ENCODE measurements at regions not wholly inside any gene's neighbourhood (a gene's known extent, or its start where the extent isn't known, plus 50 kb on each side); places are given as distances from the start of the nearest gene placed in this dataset.

DNA sequence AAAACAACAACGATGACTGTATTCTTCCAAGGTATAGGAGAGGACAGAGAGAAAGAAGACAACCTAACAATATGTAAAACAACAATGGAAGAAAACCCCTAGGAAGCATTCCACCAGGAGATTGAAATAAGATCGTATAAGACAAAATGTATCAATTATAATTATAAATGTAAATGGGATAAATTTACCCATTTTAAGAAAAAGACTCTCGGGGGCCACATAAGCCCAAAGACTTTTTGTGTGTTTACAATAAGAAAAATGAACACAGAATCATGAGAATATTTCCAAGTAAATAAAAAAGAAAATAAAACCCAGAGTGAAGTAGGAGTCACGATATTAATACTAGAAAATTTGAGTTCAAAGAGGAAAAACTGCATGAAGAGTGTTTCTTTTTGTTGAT, 126.4 kb downstream of the ASB1 start:
- Histone ChIP-seq H3K4me1 (ENCODE audit: control insufficient read depth in 1 of 2, insufficient read depth in 2 of 2, low read length in 2 of 2) (no peaks in the 10 kb centered on the region), H3K9me3 (ENCODE audit: control insufficient read depth, low read length) (peaks cover 7% of the 10 kb centered on the region), H3K4me3 (ENCODE audit: low read length in 2 of 2) (no peak overlapping the region), H3K27ac (ENCODE audit: low read depth in 1 of 2, low read length in 2 of 2) (no peak overlapping the region), H3K27me3 (ENCODE audit: control insufficient read depth in 1 of 2, insufficient read depth in 2 of 2, low read length in 1 of 2) (no peaks in the 10 kb centered on the region), H3K36me3 (ENCODE audit: control insufficient read depth in 1 of 2, insufficient read depth in 2 of 2, low read length in 1 of 2) (no peaks in the 10 kb centered on the region)
- ATAC-seq (ENCODE audit: low FRiP score) (no peak), DNase-seq (no peak)
- intact Hi-C loops (cut with DNase I), result no loop called here
- 95 to 96% methylated on average over 4 of the region's 4 CpGs for WGBS, 2 donors

- DNase-seq, result no peak
- Histone ChIP-seq H3K27me3 (ENCODE audit: control insufficient read depth in 1 of 2, insufficient read depth in 2 of 2, low read length in 1 of 2) (no peaks in the 10 kb centered on the region), H3K27ac (ENCODE audit: low read depth in 1 of 2, low read length in 2 of 2) (no peak overlapping the region), H3K9me3 (ENCODE audit: control insufficient read depth, low read length) (peaks cover 3% of the 10 kb centered on the region), H3K36me3 (ENCODE audit: control insufficient read depth in 1 of 2, insufficient read depth in 2 of 2, low read length in 1 of 2) (no peaks in the 10 kb centered on the region), H3K4me1 (ENCODE audit: control insufficient read depth in 1 of 2, insufficient read depth in 2 of 2, low read length in 2 of 2) (no peaks in the 10 kb centered on the region), H3K4me3 (ENCODE audit: low read length in 2 of 2) (no peak overlapping the region)
- ATAC-seq (ENCODE audit: low FRiP score), result no peak
- intact Hi-C loops (cut with DNase I), result no loop called here
- WGBS, 2 donors, result 66 to 68% methylated on average over 26 of the region's 26 CpGs
Measured at GRCh38 chr2:238554468-238555315, 128.0 kb downstream of the ASB1 start.

DNA sequence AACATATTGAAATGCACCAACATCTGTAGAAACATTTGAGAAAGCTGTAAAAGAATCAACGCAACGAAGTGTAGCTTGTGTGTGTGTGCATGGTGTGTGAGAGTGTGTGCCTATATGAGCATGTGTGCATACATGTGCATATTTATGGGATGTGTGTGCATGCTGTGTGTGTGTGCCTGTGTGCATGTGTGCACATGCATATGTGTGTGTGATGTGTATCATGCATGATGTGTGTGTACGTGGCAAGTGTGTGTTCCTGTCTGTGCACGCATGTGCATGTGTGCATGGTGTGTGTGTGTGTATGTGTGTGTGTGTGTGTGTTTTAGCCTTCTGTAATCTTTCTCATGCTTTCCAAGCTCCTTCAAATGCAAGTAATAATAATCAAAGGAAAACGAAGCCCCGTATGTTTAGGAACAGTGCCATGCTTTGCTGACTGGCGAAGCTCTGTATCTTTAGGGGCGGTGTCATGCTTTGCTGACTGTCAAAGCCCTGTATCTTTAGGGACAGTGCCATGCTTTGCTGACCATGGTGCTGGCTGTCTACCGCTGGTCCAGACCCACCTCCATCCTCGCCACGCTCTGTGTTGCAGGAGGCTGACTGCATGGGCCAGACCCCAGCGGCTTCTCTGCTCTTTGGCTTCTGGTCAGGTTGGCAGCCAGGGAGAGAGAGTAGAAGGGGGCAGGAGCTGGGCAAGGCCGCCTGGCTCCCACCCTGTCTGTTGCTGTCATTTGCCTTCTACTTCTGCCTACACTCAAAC, 129.2 kb downstream of the ASB1 start:
- ATAC-seq (ENCODE audit: low FRiP score) (no peak), DNase-seq (no peak)
- Histone ChIP-seq H3K27ac (ENCODE audit: low read depth in 1 of 2, low read length in 2 of 2) (no peak overlapping the region), H3K27me3 (ENCODE audit: control insufficient read depth in 1 of 2, insufficient read depth in 2 of 2, low read length in 1 of 2) (no peaks in the 10 kb centered on the region), H3K4me3 (ENCODE audit: low read length in 2 of 2) (no peak overlapping the region), H3K9me3 (ENCODE audit: control insufficient read depth, low read length) (peaks cover 2% of the 10 kb centered on the region), H3K4me1 (ENCODE audit: control insufficient read depth in 1 of 2, insufficient read depth in 2 of 2, low read length in 2 of 2) (no peaks in the 10 kb centered on the region), H3K36me3 (ENCODE audit: control insufficient read depth in 1 of 2, insufficient read depth in 2 of 2, low read length in 1 of 2) (no peaks in the 10 kb centered on the region)
- 22 to 27% methylated on average over 13 of the region's 13 CpGs for WGBS, 2 donors
- intact Hi-C loops (cut with DNase I), result no loop called here

- WGBS, 2 donors, result 94 to 97% methylated on average over 5 of the region's 5 CpGs
- no peak overlapping the region for H3K4me3 ChIP-seq (ENCODE audit: low read length in 2 of 2)
- no peak overlapping the region for H3K27ac ChIP-seq (ENCODE audit: low read depth in 1 of 2, low read length in 2 of 2)
- no peaks in the 10 kb centered on the region for H3K4me1 ChIP-seq (ENCODE audit: control insufficient read depth in 1 of 2, insufficient read depth in 2 of 2, low read length in 2 of 2)
- H3K36me3 ChIP-seq (ENCODE audit: control insufficient read depth in 1 of 2, insufficient read depth in 2 of 2, low read length in 1 of 2), result no peaks in the 10 kb centered on the region
- DNase-seq (no peak), ATAC-seq (ENCODE audit: low FRiP score) (no peak)
- no peaks in the 10 kb centered on the region for H3K27me3 ChIP-seq (ENCODE audit: control insufficient read depth in 1 of 2, insufficient read depth in 2 of 2, low read length in 1 of 2)
- intact Hi-C loops (cut with DNase I), result no loop called here
- H3K9me3 ChIP-seq (ENCODE audit: control insufficient read depth, low read length), result no peaks in the 10 kb centered on the region
Measured at GRCh38 chr2:238557431-238557830, 130.7 kb downstream of the ASB1 start.

- Histone ChIP-seq H3K36me3 (ENCODE audit: control insufficient read depth in 1 of 2, insufficient read depth in 2 of 2, low read length in 1 of 2) (no peaks in the 10 kb centered on the region), H3K27ac (ENCODE audit: low read depth in 1 of 2, low read length in 2 of 2) (no peak overlapping the region)
- WGBS, 2 donors, result 91 to 92% methylated on average over 11 of the region's 11 CpGs
Measured at GRCh38 chr2:238557936-238558335, 131.2 kb downstream of the ASB1 start.

GRCh38 chr2:238558456-238559099, 131.9 kb downstream of the ASB1 start:
- intact Hi-C loops (cut with DNase I), result no loop called here
- no peaks in the 10 kb centered on the region for H3K36me3 ChIP-seq (ENCODE audit: control insufficient read depth in 1 of 2, insufficient read depth in 2 of 2, low read length in 1 of 2)
- H3K9me3 ChIP-seq (ENCODE audit: control insufficient read depth, low read length), result no peaks in the 10 kb centered on the region
- H3K4me1 ChIP-seq (ENCODE audit: control insufficient read depth in 1 of 2, insufficient read depth in 2 of 2, low read length in 2 of 2), result no peaks in the 10 kb centered on the region
- WGBS, 2 donors, result 90 to 91% methylated on average over 19 of the region's 19 CpGs
- H3K27ac ChIP-seq (ENCODE audit: low read depth in 1 of 2, low read length in 2 of 2), result no peak overlapping the region
- ATAC-seq (ENCODE audit: low FRiP score) (no peak), DNase-seq (no peak)
- H3K27me3 ChIP-seq (ENCODE audit: control insufficient read depth in 1 of 2, insufficient read depth in 2 of 2, low read length in 1 of 2), result no peaks in the 10 kb centered on the region
- H3K4me3 ChIP-seq (ENCODE audit: low read length in 2 of 2), result no peak overlapping the region

More at GRCh38 chr2:238557936-238558335, 131.2 kb downstream of the ASB1 start:
- ATAC-seq (ENCODE audit: low FRiP score), result no peak
- H3K4me3 ChIP-seq (ENCODE audit: low read length in 2 of 2), result no peak overlapping the region
- intact Hi-C loops (cut with DNase I), result no loop called here
- no peak for DNase-seq
- H3K9me3 ChIP-seq (ENCODE audit: control insufficient read depth, low read length), result no peaks in the 10 kb centered on the region
- no peaks in the 10 kb centered on the region for H3K4me1 ChIP-seq (ENCODE audit: control insufficient read depth in 1 of 2, insufficient read depth in 2 of 2, low read length in 2 of 2)
- no peaks in the 10 kb centered on the region for H3K27me3 ChIP-seq (ENCODE audit: control insufficient read depth in 1 of 2, insufficient read depth in 2 of 2, low read length in 1 of 2)

DNA sequence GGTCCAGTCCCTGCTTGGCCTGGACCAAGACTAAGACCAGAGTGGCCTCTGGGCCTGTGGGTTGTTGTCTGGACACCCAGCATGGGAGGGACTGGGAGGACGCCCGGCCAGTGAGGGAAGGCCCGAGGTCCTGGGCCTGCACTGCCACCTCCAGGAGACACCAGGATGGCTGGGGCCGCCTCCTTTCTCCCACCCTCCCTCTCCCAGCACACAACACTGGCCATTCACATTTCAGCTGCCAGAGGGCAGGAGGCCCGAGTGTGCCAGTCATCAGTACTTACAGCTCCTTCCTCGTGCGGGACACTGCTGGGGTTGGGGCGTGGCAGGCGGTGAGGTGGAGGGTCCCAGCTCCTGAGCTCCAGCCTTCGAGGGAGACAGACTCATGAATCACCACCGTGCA, 133.5 kb downstream of the ASB1 start:
- no peaks in the 10 kb centered on the region for H3K9me3 ChIP-seq (ENCODE audit: control insufficient read depth, low read length)
- H3K36me3 ChIP-seq (ENCODE audit: control insufficient read depth in 1 of 2, insufficient read depth in 2 of 2, low read length in 1 of 2), result no peaks in the 10 kb centered on the region
- intact Hi-C loops (cut with DNase I), result no loop called here
- no peak overlapping the region for H3K27ac ChIP-seq (ENCODE audit: low read depth in 1 of 2, low read length in 2 of 2)
- no peak overlapping the region for H3K4me3 ChIP-seq (ENCODE audit: low read length in 2 of 2)
- DNase-seq (no peak), ATAC-seq (ENCODE audit: low FRiP score) (no peak)
- H3K27me3 ChIP-seq (ENCODE audit: control insufficient read depth in 1 of 2, insufficient read depth in 2 of 2, low read length in 1 of 2), result no peaks in the 10 kb centered on the region
- no peaks in the 10 kb centered on the region for H3K4me1 ChIP-seq (ENCODE audit: control insufficient read depth in 1 of 2, insufficient read depth in 2 of 2, low read length in 2 of 2)
- WGBS, 2 donors, result 81 to 82% methylated on average over 10 to 11 of the region's 11 CpGs

DNA sequence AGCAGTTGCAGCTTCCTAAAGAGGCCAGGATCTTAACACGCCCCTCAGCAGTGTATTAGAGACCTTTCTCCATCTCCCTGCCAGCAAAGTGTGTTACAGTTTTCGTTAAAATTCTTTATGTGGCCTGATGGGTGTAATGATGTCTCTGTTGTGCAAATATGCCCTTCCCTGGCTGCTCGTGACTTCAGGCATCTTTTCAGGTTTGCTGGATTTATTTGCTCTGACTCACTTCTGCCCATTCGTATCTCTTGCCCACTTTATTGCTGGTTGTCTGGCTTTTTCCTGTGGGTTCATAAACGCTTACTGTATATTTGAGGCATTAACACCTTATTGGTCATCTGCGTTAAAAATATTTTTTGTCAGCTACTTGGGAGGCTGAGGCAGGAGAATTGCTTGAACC, 134.5 kb downstream of the ASB1 start:
- no peak for ATAC-seq (ENCODE audit: low FRiP score)
- intact Hi-C loops (cut with DNase I), result no loop called here
- no peak overlapping the region for H3K4me3 ChIP-seq (ENCODE audit: low read length in 2 of 2)

More for the DNA sequence above, 134.5 kb downstream of the ASB1 start:
- Histone ChIP-seq H3K9me3 (ENCODE audit: control insufficient read depth, low read length) (no peaks in the 10 kb centered on the region), H3K4me1 (ENCODE audit: control insufficient read depth in 1 of 2, insufficient read depth in 2 of 2, low read length in 2 of 2) (no peaks in the 10 kb centered on the region), H3K27ac (ENCODE audit: low read depth in 1 of 2, low read length in 2 of 2) (no peak overlapping the region), H3K36me3 (ENCODE audit: control insufficient read depth in 1 of 2, insufficient read depth in 2 of 2, low read length in 1 of 2) (no peaks in the 10 kb centered on the region), H3K27me3 (ENCODE audit: control insufficient read depth in 1 of 2, insufficient read depth in 2 of 2, low read length in 1 of 2) (no peaks in the 10 kb centered on the region)
- no peak for DNase-seq
- WGBS, 2 donors, result 81% methylated on average over 6 of the region's 6 CpGs

Data from aorta (tissue), 5 donors.